GM12878 (cell line): ENCODE measurements at regions not wholly inside any gene's neighbourhood (a gene's known extent, or its start where the extent isn't known, plus 50 kb on each side); places are given as distances from the start of the nearest gene placed in this dataset.

Source experiments
- ATAC-seq: fragments of 200-7000 bp; cut with Tn5 transposase; 3 replicates; pipeline ENCODE4 v1.9.1; 2020; ENCODE audit warnings: mild to moderate bottlenecking, moderate library complexity
- BruUV-seq: library from RNA; stranded (reverse); fragments of 400-500 nt; replicated peaks from 2 replicates; lab custom pipeline; 2021; lab: Mats Ljungman, UMichigan
- CTCF ChIA-PET: fragments of 300-600 bp; sonication (Branson Sonifier 250); formaldehyde crosslinking; extraction: SDS; loops from one replicate; lab custom pipeline; 2021; ENCODE audit warnings: inconsistent platforms; lab: Yijun Ruan, JAX
- POLR2A ChIA-PET: fragments of 350-600 bp; formaldehyde crosslinking; extraction: SDS; loops from one replicate; lab custom pipeline; 2021; ENCODE audit warnings: inconsistent platforms; lab: Charles Lee
- RAD21 ChIA-PET: fragments of 300-600 bp; sonication (Branson Sonifier 250); formaldehyde crosslinking; loops from one replicate; lab custom pipeline; 2023; ENCODE audit warnings: antibody characterized with exemption; ENCODE audit not compliant: unreplicated experiment; lab: Charles Lee
- SMC1A ChIA-PET: fragments of 300-600 bp; sonication (Branson Sonifier 250); formaldehyde crosslinking; loops from one replicate; lab custom pipeline; 2023; ENCODE audit not compliant: unreplicated experiment, uncharacterized antibody; lab: Charles Lee
- DNase-seq: peaks from one replicate; pipeline ENCODE4 v3.0.0-alpha.2; 2011; ENCODE audit warnings: low read depth, low spot score
- FAIRE-seq: peaks from 3 replicates; lab custom pipeline; 2011; peaks lifted over from hg19 to GRCh38; lab: Jason Lieb, UNC
- H2AFZ ChIP-seq: 2 replicates; pipeline ENCODE4 v1.6.0; 2011; ENCODE audit warnings: low read depth, low read length, control low read depth; ENCODE audit not compliant: control insufficient read depth
- H3K27ac ChIP-seq: 2 replicates; pipeline ENCODE4 v1.5.1; 2011; ENCODE audit warnings: control low read depth; ENCODE audit not compliant: control insufficient read depth, insufficient read depth
- H3K27me3 ChIP-seq, 2 experiments: replicated peaks in 1 of 2; 2 replicates each; pipeline versions ENCODE4 v1.6.0 to v1.6.1; 2011; ENCODE audit warnings: low read length in 1 of 2; ENCODE audit not compliant: control insufficient read depth in 2 of 2, insufficient read depth in 2 of 2
- H3K36me3 ChIP-seq, 2 experiments: 2 replicates each; pipeline ENCODE4 v1.5.1; 2011; ENCODE audit warnings: low read length in 1 of 2; ENCODE audit not compliant: control insufficient read depth in 2 of 2, insufficient read depth in 2 of 2
- H3K4me1 ChIP-seq: 2 replicates; pipeline ENCODE4 v1.6.1; 2011; ENCODE audit warnings: mild to moderate bottlenecking, low read length, moderate library complexity, mixed read lengths; ENCODE audit not compliant: control insufficient read depth, insufficient read depth
- H3K4me2 ChIP-seq: 2 replicates; pipeline ENCODE4 v1.6.0; 2011; ENCODE audit warnings: control low read depth; ENCODE audit not compliant: control insufficient read depth, insufficient read depth
- H3K4me3 ChIP-seq: fragments of 200-600 bp; sonication (generic); 2 replicates; pipeline ENCODE4 v1.5.1; 2016
- H3K79me2 ChIP-seq: 2 replicates; pipeline ENCODE4 v1.6.0; 2011; ENCODE audit warnings: low read length; ENCODE audit not compliant: control insufficient read depth, insufficient read depth
- H3K9ac ChIP-seq: 2 replicates; pipeline ENCODE4 v1.8.0; 2011; ENCODE audit warnings: low read length, control low read depth, mixed read lengths; ENCODE audit not compliant: control insufficient read depth, insufficient read depth
- H3K9me3 ChIP-seq: replicated peaks from 3 replicates; pipeline ENCODE4 v1.5.1; 2011; ENCODE audit warnings: mild to moderate bottlenecking, low read length; ENCODE audit not compliant: control insufficient read depth, insufficient read depth
- H4K20me1 ChIP-seq: 2 replicates; pipeline ENCODE4 v1.6.0; 2011; ENCODE audit not compliant: control insufficient read depth, insufficient read depth
- IKZF2 ChIP-seq, 2 experiments: fragments of 450-650 bp; IDR thresholded peaks; 2 replicates each; pipeline ENCODE4 v1.6.1; 2017; ENCODE audit warnings: mild to moderate bottlenecking in 2 of 2, moderate library complexity in 2 of 2
- KDM1A ChIP-seq: fragments of 200-600 bp; sonication (generic); IDR thresholded peaks from 2 replicates; pipeline ENCODE4 v1.6.1; 2016; ENCODE audit warnings: borderline replicate concordance
- NFIC ChIP-seq: IDR thresholded peaks from 2 replicates; pipeline ENCODE4 v1.6.1; 2012; ENCODE audit warnings: low read depth, mild to moderate bottlenecking, inconsistent platforms, low read length, moderate library complexity
- NFYB ChIP-seq: IDR thresholded peaks from 2 replicates; pipeline ENCODE4 v1.6.1; 2011; ENCODE audit warnings: low read depth, mild to moderate bottlenecking, low read length, improper control_type of control experiment, moderate library complexity; ENCODE audit not compliant: insufficient read depth
- NR2F1 ChIP-seq: fragments of 450-650 bp; conservative IDR thresholded peaks from 2 replicates; pipeline ENCODE4 v1.6.1; 2017; ENCODE audit warnings: mild to moderate bottlenecking
- STAT1 ChIP-seq: fragments of 450-650 bp; conservative IDR thresholded peaks from 2 replicates; pipeline ENCODE4 v1.6.1; 2014; ENCODE audit warnings: antibody characterized with exemption, mild to moderate bottlenecking
- YBX1 ChIP-seq: fragments of 450-650 bp; IDR thresholded peaks from 2 replicates; pipeline ENCODE4 v1.6.1; 2016; ENCODE audit warnings: antibody characterized with exemption
- ZNF384 ChIP-seq: IDR thresholded peaks from 2 replicates; pipeline ENCODE4 v1.6.1; 2012; ENCODE audit warnings: low read depth, mild to moderate bottlenecking, low read length, improper control_type of control experiment, borderline replicate concordance
- WGBS: methylation state at CpG from one replicate; pipeline ENCODE4 v1.1.6; 2016; ENCODE audit warnings: low lambda C conversion rate; ENCODE audit not compliant: insufficient replicate concordance, insufficient coverage; ENCODE audit errors: missing lambda C conversion rate; 5-methylcytosine and 5-hydroxymethylcytosine counted together
- in situ Hi-C: fragments of 300-500 bp; cut with MboI; formaldehyde crosslinking; loops from 9 replicates; pipeline ENCODE4 v1.14.3; 2018; ENCODE audit warnings: mixed read lengths
- intact Hi-C: fragments of 100-400 bp; cut with micrococcal nuclease; formaldehyde crosslinking; loops from one replicate; pipeline ENCODE4 v1.14.2; 2022; ENCODE audit not compliant: unreplicated experiment
- TF ChIP-seq, protein P1 (sequence below): IDR thresholded peaks from 2 replicates; pipeline ENCODE4 v1.6.1; 2011; ENCODE audit warnings: low read depth, low read length, improper control_type of control experiment, borderline replicate concordance
- TF ChIP-seq, protein P2 (sequence below): IDR thresholded peaks from 2 replicates; pipeline ENCODE4 v1.6.1; 2012; ENCODE audit warnings: improper control_type of control experiment, low read depth, low read length; ENCODE audit not compliant: insufficient replicate concordance
- TF ChIP-seq, protein P3 (sequence below): fragments of 450-650 bp; IDR thresholded peaks from 2 replicates; pipeline ENCODE4 v1.6.1; 2017; ENCODE audit warnings: mild to moderate bottlenecking
- TF ChIP-seq, protein P4 (sequence below): IDR thresholded peaks from 2 replicates; pipeline ENCODE4 v1.6.1; 2012; ENCODE audit warnings: low read depth, low read length, improper control_type of control experiment
- TF ChIP-seq, protein P5 (sequence below): fragments of 450-650 bp; IDR thresholded peaks from 2 replicates; pipeline ENCODE4 v1.6.1; 2017; ENCODE audit warnings: mild to moderate bottlenecking, moderate library complexity

DNA sequence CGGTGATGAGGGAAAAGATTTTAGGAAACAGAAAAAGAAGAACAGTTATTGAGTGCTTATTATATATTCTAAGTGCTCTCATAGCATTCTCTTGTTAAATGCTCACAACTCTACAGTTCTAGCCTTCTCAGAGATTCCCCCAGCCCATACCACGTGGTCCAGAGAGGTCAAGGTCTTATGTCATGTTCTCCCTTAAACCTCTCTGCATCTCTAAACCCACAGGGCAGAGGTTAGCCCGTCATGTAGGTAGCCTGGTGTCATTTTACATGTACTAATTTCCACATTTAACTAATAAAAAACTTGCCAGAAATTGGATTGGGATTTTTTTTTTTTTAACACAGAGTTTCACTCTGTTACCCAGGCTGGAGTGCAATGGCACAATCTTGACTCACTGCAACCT is 178.0 kb downstream of the CEMIP2 start:
- H3K9ac ChIP-seq, result no peak overlapping the region
- H4K20me1 ChIP-seq, result no peaks in the 10 kb centered on the region
- ChIA-PET POLR2A (no interaction called here), RAD21 (no interaction called here), CTCF (interaction anchor here (1.8 kb wide), 1 partner anchor 14 kb away, joined by 7 read pairs; no protein-coding TSS in a partner anchor), SMC1A (no interaction called here)
- DNase-seq (no peak), FAIRE-seq (no peak), ATAC-seq (no peak)
- no peaks in the 10 kb centered on the region for H3K36me3 ChIP-seq
- no peak overlapping the region for H3K4me2 ChIP-seq
- WGBS, result 0% methylated on average over 3 of the region's 3 CpGs
- no TSS peak for BruUV-seq
- H3K4me1 ChIP-seq, result no peaks in the 10 kb centered on the region
- H3K79me2 ChIP-seq, result no peaks in the 10 kb centered on the region
- H3K4me3 ChIP-seq, result no peak overlapping the region
- H3K27ac ChIP-seq, result no peak overlapping the region
- no peaks in the 10 kb centered on the region; a peak in 1 of 4 replicates for H3K27me3 ChIP-seq
- H2AFZ ChIP-seq, result no peak overlapping the region
- no peaks in the 10 kb centered on the region for H3K9me3 ChIP-seq
- intact Hi-C loops (no loop called here), in situ Hi-C loops (no loop called here)
- TF ChIP-seq ZNF384 (no peak), IKZF2 (IDR thresholded peaks at IDR 0.05) (no peak), NR2F1 (no peak), NFIC (no peak), KDM1A (no peak), YBX1 (no peak), STAT1 (no peak), NFYB (no peak)
- TF ChIP-seq, protein P1, sequence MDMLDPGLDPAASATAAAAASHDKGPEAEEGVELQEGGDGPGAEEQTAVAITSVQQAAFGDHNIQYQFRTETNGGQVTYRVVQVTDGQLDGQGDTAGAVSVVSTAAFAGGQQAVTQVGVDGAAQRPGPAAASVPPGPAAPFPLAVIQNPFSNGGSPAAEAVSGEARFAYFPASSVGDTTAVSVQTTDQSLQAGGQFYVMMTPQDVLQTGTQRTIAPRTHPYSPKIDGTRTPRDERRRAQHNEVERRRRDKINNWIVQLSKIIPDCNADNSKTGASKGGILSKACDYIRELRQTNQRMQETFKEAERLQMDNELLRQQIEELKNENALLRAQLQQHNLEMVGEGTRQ, result no peak
- TF ChIP-seq, protein P2, sequence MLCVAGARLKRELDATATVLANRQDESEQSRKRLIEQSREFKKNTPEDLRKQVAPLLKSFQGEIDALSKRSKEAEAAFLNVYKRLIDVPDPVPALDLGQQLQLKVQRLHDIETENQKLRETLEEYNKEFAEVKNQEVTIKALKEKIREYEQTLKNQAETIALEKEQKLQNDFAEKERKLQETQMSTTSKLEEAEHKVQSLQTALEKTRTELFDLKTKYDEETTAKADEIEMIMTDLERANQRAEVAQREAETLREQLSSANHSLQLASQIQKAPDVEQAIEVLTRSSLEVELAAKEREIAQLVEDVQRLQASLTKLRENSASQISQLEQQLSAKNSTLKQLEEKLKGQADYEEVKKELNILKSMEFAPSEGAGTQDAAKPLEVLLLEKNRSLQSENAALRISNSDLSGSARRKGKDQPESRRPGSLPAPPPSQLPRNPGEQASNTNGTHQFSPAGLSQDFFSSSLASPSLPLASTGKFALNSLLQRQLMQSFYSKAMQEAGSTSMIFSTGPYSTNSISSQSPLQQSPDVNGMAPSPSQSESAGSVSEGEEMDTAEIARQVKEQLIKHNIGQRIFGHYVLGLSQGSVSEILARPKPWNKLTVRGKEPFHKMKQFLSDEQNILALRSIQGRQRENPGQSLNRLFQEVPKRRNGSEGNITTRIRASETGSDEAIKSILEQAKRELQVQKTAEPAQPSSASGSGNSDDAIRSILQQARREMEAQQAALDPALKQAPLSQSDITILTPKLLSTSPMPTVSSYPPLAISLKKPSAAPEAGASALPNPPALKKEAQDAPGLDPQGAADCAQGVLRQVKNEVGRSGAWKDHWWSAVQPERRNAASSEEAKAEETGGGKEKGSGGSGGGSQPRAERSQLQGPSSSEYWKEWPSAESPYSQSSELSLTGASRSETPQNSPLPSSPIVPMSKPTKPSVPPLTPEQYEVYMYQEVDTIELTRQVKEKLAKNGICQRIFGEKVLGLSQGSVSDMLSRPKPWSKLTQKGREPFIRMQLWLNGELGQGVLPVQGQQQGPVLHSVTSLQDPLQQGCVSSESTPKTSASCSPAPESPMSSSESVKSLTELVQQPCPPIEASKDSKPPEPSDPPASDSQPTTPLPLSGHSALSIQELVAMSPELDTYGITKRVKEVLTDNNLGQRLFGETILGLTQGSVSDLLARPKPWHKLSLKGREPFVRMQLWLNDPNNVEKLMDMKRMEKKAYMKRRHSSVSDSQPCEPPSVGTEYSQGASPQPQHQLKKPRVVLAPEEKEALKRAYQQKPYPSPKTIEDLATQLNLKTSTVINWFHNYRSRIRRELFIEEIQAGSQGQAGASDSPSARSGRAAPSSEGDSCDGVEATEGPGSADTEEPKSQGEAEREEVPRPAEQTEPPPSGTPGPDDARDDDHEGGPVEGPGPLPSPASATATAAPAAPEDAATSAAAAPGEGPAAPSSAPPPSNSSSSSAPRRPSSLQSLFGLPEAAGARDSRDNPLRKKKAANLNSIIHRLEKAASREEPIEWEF, result no peak
- TF ChIP-seq, protein P3, sequence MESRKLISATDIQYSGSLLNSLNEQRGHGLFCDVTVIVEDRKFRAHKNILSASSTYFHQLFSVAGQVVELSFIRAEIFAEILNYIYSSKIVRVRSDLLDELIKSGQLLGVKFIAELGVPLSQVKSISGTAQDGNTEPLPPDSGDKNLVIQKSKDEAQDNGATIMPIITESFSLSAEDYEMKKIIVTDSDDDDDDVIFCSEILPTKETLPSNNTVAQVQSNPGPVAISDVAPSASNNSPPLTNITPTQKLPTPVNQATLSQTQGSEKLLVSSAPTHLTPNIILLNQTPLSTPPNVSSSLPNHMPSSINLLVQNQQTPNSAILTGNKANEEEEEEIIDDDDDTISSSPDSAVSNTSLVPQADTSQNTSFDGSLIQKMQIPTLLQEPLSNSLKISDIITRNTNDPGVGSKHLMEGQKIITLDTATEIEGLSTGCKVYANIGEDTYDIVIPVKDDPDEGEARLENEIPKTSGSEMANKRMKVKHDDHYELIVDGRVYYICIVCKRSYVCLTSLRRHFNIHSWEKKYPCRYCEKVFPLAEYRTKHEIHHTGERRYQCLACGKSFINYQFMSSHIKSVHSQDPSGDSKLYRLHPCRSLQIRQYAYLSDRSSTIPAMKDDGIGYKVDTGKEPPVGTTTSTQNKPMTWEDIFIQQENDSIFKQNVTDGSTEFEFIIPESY, result no peak
- TF ChIP-seq, protein P4, sequence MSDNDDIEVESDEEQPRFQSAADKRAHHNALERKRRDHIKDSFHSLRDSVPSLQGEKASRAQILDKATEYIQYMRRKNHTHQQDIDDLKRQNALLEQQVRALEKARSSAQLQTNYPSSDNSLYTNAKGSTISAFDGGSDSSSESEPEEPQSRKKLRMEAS, result no peak
- TF ChIP-seq, protein P5, sequence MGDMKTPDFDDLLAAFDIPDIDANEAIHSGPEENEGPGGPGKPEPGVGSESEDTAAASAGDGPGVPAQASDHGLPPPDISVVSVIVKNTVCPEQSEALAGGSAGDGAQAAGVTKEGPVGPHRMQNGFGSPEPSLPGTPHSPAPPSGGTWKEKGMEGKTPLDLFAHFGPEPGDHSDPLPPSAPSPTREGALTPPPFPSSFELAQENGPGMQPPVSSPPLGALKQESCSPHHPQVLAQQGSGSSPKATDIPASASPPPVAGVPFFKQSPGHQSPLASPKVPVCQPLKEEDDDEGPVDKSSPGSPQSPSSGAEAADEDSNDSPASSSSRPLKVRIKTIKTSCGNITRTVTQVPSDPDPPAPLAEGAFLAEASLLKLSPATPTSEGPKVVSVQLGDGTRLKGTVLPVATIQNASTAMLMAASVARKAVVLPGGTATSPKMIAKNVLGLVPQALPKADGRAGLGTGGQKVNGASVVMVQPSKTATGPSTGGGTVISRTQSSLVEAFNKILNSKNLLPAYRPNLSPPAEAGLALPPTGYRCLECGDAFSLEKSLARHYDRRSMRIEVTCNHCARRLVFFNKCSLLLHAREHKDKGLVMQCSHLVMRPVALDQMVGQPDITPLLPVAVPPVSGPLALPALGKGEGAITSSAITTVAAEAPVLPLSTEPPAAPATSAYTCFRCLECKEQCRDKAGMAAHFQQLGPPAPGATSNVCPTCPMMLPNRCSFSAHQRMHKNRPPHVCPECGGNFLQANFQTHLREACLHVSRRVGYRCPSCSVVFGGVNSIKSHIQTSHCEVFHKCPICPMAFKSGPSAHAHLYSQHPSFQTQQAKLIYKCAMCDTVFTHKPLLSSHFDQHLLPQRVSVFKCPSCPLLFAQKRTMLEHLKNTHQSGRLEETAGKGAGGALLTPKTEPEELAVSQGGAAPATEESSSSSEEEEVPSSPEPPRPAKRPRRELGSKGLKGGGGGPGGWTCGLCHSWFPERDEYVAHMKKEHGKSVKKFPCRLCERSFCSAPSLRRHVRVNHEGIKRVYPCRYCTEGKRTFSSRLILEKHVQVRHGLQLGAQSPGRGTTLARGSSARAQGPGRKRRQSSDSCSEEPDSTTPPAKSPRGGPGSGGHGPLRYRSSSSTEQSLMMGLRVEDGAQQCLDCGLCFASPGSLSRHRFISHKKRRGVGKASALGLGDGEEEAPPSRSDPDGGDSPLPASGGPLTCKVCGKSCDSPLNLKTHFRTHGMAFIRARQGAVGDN, result no peak
